DOHH2 (cell line): ENCODE measurements at regions not wholly inside any gene's neighbourhood (a gene's known extent, or its start where the extent isn't known, plus 50 kb on each side); places are given as distances from the start of the nearest gene placed in this dataset.

Experiments used
- H3F3A ChIP-seq: fragments of 200-600 bp; sonication (generic), shearing (Covaris generic); 2 replicates; pipeline ENCODE4 v1.6.0; 2016; ENCODE audit warnings: antibody characterized with exemption, mild to moderate bottlenecking; ENCODE audit not compliant: control insufficient read depth, insufficient read depth
- H3K27ac ChIP-seq: fragments of 200-600 bp; sonication (generic); 2 replicates; pipeline ENCODE4 v1.5.1; 2014; ENCODE audit warnings: low read depth, mild to moderate bottlenecking, low read length, moderate library complexity
- H3K27me3 ChIP-seq: fragments of 200-600 bp; sonication (generic); 2 replicates; pipeline ENCODE4 v1.6.1; 2014; ENCODE audit warnings: mild to moderate bottlenecking, low read length, mixed read lengths; ENCODE audit not compliant: control insufficient read depth
- H3K36me3 ChIP-seq: fragments of 200-600 bp; sonication (generic); 2 replicates; pipeline ENCODE4 v1.6.1; 2014; ENCODE audit warnings: mild to moderate bottlenecking, low read length, moderate library complexity, mixed read lengths; ENCODE audit not compliant: control insufficient read depth
- H3K4me1 ChIP-seq: fragments of 200-600 bp; sonication (generic); 2 replicates; pipeline ENCODE4 v1.6.1; 2014; ENCODE audit warnings: mild to moderate bottlenecking, low read length, mixed read lengths; ENCODE audit not compliant: control insufficient read depth
- H3K4me2 ChIP-seq: fragments of 200-600 bp; sonication (generic); 2 replicates; pipeline ENCODE4 v1.6.0; 2014; ENCODE audit warnings: mild to moderate bottlenecking, low read length, moderate library complexity
- H3K4me3 ChIP-seq: fragments of 200-600 bp; sonication (generic); 2 replicates; pipeline ENCODE4 v1.5.1; 2014; ENCODE audit warnings: mild to moderate bottlenecking, low read length, mixed read lengths
- H3K79me2 ChIP-seq: fragments of 200-600 bp; sonication (generic); 2 replicates; pipeline ENCODE4 v1.6.1; 2014; ENCODE audit warnings: mild to moderate bottlenecking, low read length, mixed read lengths; ENCODE audit not compliant: control insufficient read depth
- H3K9me2 ChIP-seq: fragments of 200-600 bp; sonication (generic); replicated peaks from 2 replicates; pipeline ENCODE4 v1.6.1; 2014; ENCODE audit warnings: mild to moderate bottlenecking, low read length, mixed read lengths; ENCODE audit not compliant: control insufficient read depth
- H3K9me3 ChIP-seq: fragments of 200-600 bp; sonication (generic); 2 replicates; pipeline ENCODE4 v1.6.1; 2014; ENCODE audit warnings: antibody characterized with exemption, low read length, mixed read lengths; ENCODE audit not compliant: control insufficient read depth, insufficient read depth
- H4K20me1 ChIP-seq: fragments of 200-600 bp; sonication (generic); 2 replicates; pipeline ENCODE4 v1.6.0; 2014; ENCODE audit warnings: low read depth, mild to moderate bottlenecking, antibody characterized with exemption, low read length, moderate library complexity; ENCODE audit not compliant: control insufficient read depth, insufficient read depth
- CTCF ChIP-seq: fragments of 200-600 bp; sonication (generic); IDR thresholded peaks from one replicate; pipeline ENCODE4 v1.5.1; 2014; ENCODE audit warnings: antibody characterized with exemption, mild to moderate bottlenecking, low read depth, low read length; ENCODE audit not compliant: poor library complexity, severe bottlenecking
- EZH2phosphoT487 ChIP-seq: fragments of 200-600 bp; sonication (generic); IDR thresholded peaks from 2 replicates; pipeline ENCODE4 v1.6.1; 2017; ENCODE audit warnings: borderline replicate concordance, mild to moderate bottlenecking, antibody characterized with exemption, low read length, moderate library complexity, mixed read lengths

DNA sequence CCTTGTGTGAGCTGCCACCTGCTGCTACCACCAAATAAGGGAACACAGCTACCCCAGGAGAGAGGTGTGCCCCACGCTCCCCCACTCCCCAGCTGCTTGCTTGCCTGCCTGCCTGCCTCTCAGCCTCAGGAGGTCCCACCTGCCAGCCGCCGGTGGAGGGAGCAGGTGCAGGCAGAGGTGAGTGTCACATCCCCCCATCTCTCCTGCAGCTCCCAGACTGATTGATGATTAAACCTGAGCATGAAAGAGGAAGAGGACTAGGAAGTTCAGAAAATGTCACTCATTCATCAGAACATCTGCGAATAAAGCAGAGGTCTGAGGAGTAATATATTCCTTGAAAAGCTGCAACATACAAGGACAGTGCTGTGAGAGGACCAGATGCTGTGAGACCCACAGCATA is 58.6 kb upstream of the HIVEP3 start:
- no peak overlapping the region for H3K4me2 ChIP-seq
- peaks cover 10% of the 10 kb centered on the region; the same call in 1 of the 2 replicates for H3K27me3 ChIP-seq
- no peaks in the 10 kb centered on the region for H3K79me2 ChIP-seq
- no peaks in the 10 kb centered on the region for H3K4me1 ChIP-seq
- H3K27ac ChIP-seq, result no peak overlapping the region
- H3K9me3 ChIP-seq, result no peaks in the 10 kb centered on the region
- H4K20me1 ChIP-seq, result no peaks in the 10 kb centered on the region
- H3K9me2 ChIP-seq, result no peaks in the 10 kb centered on the region
- no peaks in the 10 kb centered on the region for H3K36me3 ChIP-seq
- no peak for TF ChIP-seq CTCF
- TF ChIP-seq EZH2phosphoT487, result no peak
- no peaks in the 10 kb centered on the region for H3F3A ChIP-seq
- no peak overlapping the region for H3K4me3 ChIP-seq

DNA sequence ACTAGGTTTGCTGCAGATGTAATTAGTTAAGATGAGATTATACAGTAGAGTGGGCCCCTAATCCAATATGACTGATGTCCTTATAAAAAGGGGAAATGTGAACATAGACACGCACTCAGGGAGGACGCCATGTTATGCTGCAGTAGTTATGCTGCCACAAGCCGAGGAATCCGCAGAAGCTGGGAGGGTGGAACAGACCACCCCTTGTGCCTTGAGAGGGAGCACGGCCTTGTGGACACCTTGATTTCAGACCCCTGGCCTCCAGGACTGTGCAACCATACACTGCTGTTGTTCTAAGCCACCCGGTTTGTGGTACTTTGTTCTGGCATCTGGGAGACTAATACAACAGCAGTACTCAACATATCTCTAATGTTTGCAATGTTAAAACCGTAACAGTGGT is 57.9 kb upstream of the HIVEP3 start:
- Histone ChIP-seq H3K9me3 (no peaks in the 10 kb centered on the region), H3K27me3 (peaks cover 9% of the 10 kb centered on the region; the same call in 1 of the 2 replicates), H3K79me2 (no peaks in the 10 kb centered on the region), H3K36me3 (no peaks in the 10 kb centered on the region), H3K4me2 (no peak overlapping the region), H3F3A (no peaks in the 10 kb centered on the region), H4K20me1 (no peaks in the 10 kb centered on the region), H3K27ac (no peak overlapping the region), H3K4me3 (no peak overlapping the region), H3K4me1 (no peaks in the 10 kb centered on the region), H3K9me2 (no peaks in the 10 kb centered on the region)
- TF ChIP-seq EZH2phosphoT487 (no peak), CTCF (no peak)

DNA sequence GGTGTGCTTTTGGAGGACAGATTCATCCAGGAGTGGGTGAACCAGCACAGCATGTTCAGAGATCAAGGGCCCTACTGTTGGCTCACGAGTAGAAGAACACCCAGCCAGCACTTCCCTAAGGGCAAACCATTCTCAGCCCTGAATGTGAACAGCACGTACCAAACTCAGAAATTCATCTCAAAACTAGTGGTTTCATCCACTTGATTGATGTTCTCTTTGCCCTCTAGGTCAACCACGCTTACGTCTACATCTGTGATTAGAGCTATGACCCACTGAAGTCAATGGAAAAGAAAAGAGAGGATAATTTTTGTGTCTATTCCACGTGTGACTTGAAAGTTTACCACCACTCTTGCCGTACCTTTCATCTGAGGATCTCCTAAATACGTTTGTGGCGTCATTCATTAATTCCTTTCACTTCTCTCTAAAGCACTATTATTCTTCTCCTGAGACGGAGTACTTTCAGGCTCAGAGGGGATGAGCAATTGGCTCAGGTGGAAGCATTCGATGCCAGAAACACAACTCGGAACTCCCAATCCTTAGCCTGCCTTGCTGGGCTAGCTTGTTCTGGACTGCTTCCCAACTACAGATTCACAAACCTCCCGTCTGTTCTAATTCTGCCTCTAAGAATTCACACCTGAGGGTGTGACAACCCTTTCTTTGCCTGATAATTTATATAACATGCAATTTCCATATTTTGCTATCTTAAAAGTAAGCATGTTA is 57.3 kb upstream of the HIVEP3 start:
- Histone ChIP-seq H3K4me3 (no peak overlapping the region), H3K9me3 (no peaks in the 10 kb centered on the region), H3K27ac (no peak overlapping the region), H3F3A (no peaks in the 10 kb centered on the region), H3K36me3 (no peaks in the 10 kb centered on the region), H3K4me2 (no peak overlapping the region), H3K4me1 (no peaks in the 10 kb centered on the region), H3K9me2 (no peaks in the 10 kb centered on the region), H4K20me1 (no peaks in the 10 kb centered on the region), H3K79me2 (no peaks in the 10 kb centered on the region), H3K27me3 (0 out of 2 replicates have a peak, but pooled peaks cover 3% of the 10 kb centered on the region)
- TF ChIP-seq CTCF, result no peak
- no peak for TF ChIP-seq EZH2phosphoT487
